Fibroblast of lung (primary cell): ENCODE measurements at regions not wholly inside any gene's neighbourhood (a gene's known extent, or its start where the extent isn't known, plus 50 kb on each side); places are given as distances from the start of the nearest gene placed in this dataset.

Experiments
- CTCF ChIP-seq, 2 donors: IDR thresholded peaks in 1 of 2; conservative IDR thresholded peaks in 1 of 2; 1 replicate in 1 of 2; 2 replicates in 1 of 2; pipeline ENCODE4 v1.5.1; 2011 to 2012; ENCODE audit warnings: low read length in 2 of 2, control low read depth in 1 of 2, inconsistent platforms in 1 of 2, low read depth in 1 of 2, mild to moderate bottlenecking in 1 of 2
- EZH2 ChIP-seq: IDR thresholded peaks from 2 replicates; pipeline ENCODE4 v1.5.1; 2012; ENCODE audit warnings: low read length, control low read depth, mild to moderate bottlenecking; ENCODE audit errors: missing control alignments

- no peak for TF ChIP-seq CTCF (conservative IDR thresholded peaks at IDR 0.05 in 1 of 2, IDR thresholded peaks at IDR 0.05 in 1 of 2; ENCODE audit: low read depth in 1 of 2, low read length in 2 of 2)
- no peak for TF ChIP-seq EZH2
These were observed 329.0 kb upstream of the SFSWAP start for GRCh38 chr12:131381716-131382430.
